ENCODE measurements at regions not wholly inside any gene's neighbourhood (a gene's known extent, or its start where the extent isn't known, plus 50 kb on each side); places are given as distances from the start of the nearest gene placed in this dataset.
"Not testable (repeated sequence)": the region's sequence is repeated elsewhere in the genome, so short reads cannot be mapped to it uniquely, and the experiment has no call there.

- DNase-seq = peak; percentile 88
These were observed 63.0 kb downstream of the HOXA1 start for GRCh38 chr7:27032839-27033238.

GRCh38 chr7:27031289-27032172 is 64.3 kb downstream of the HOXA1 start:
- no peak for DNase-seq

GRCh38 chr7:27030393-27031050 is 65.3 kb downstream of the HOXA1 start:
- no peak for DNase-seq

GRCh38 chr7:27025270-27025669 is 70.5 kb downstream of the HOXA1 start:
- no peak for DNase-seq

- DNase-seq = no peak
These were observed 85.7 kb downstream of the HOXA1 start for GRCh38 chr7:27010068-27010467.

GRCh38 chr7:27000496-27000895 is 95.3 kb downstream of the HOXA1 start:
- DNase-seq = no peak

- not testable (repeated sequence) for DNase-seq
These were observed 97.5 kb downstream of the HOXA1 start for GRCh38 chr7:26998284-26998683.

GRCh38 chr7:26995666-26996065 is 100.1 kb downstream of the HOXA1 start:
- no peak for DNase-seq

GRCh38 chr7:26993816-26994810 is 101.7 kb downstream of the HOXA1 start:
- no peak for DNase-seq

GRCh38 chr7:26992670-26993069 is 103.1 kb downstream of the HOXA1 start:
- DNase-seq = no peak

GRCh38 chr7:26991796-26992195 is 104.0 kb downstream of the HOXA1 start:
- no peak for DNase-seq

GRCh38 chr7:26989897-26990670 is 105.7 kb downstream of the HOXA1 start:
- no peak for DNase-seq

GRCh38 chr7:26988836-26989374 is 106.9 kb downstream of the HOXA1 start:
- DNase-seq = no peak

- DNase-seq = no peak
These were observed 108.5 kb downstream of the HOXA1 start for GRCh38 chr7:26987338-26987737.

- no peak for DNase-seq
These were observed 113.8 kb upstream of the SKAP2 start for GRCh38 chr7:26978146-26978545.

GRCh38 chr7:26976840-26977239 is 112.5 kb upstream of the SKAP2 start:
- DNase-seq = no peak

- DNase-seq = not testable (repeated sequence)
These were observed 107.5 kb upstream of the SKAP2 start for GRCh38 chr7:26971924-26972323.

- no peak for DNase-seq
These were observed 101.3 kb upstream of the SKAP2 start for GRCh38 chr7:26965724-26966123.

- DNase-seq = no peak
These were observed 99.9 kb upstream of the SKAP2 start for GRCh38 chr7:26964156-26964808.

GRCh38 chr7:26959290-26959689 is 94.9 kb upstream of the SKAP2 start:
- DNase-seq = no peak

- no peak for DNase-seq
These were observed 94.4 kb upstream of the SKAP2 start for GRCh38 chr7:26958834-26959233.

All from DMS79 (cell line).